IPS DF 19.7 (cell line): ENCODE measurements at regions not wholly inside any gene's neighbourhood (a gene's known extent, or its start where the extent isn't known, plus 50 kb on each side); places are given as distances from the start of the nearest gene placed in this dataset.

Experiments used
- DNase-seq: peaks from one replicate; pipeline ENCODE4 v3.0.0-alpha.2; 2013; ENCODE audit warnings: low read depth, low spot score

- no peak for DNase-seq
These were observed 331.9 kb upstream of the SOX5 start for GRCh38 chr12:24281341-24281740.

DNA sequence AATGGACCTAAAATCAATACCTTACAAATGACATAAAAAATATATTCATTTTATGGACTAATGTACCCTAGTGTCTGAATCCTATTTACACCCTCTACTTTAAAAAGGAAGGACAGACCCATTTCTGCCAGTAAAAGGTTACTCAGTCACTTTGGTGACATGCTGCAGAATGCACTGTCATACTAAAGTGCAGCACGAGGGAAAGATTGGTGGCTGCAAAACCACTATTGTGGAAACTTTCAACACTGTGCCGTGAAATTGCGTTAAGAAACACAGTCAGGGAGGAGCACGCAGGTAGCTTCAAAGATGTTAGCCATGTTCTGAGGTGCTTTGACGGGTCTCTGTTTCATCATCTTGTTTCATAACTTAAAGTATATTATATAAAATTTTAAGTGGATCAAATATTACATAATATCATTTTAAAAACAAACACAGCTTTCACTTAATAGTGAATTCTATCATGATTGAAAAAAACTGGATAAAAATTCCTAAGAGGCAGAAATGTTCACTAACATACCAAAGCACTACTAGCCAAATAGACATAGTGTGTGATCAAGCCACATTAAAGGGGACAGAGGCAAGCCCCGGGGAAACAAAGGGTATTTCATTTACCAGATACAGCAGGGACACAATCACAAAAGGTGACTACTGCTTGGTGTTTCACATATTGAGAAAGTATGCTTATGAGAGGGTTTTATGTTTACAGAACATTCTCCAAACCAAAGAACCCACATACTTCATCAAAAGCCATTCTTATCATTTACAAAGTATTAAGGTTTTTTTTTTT, 330.8 kb upstream of the SOX5 start:
- DNase-seq, result no peak

- no peak for DNase-seq
These were observed 329.4 kb upstream of the SOX5 start for GRCh38 chr12:24278832-24279231.

DNA sequence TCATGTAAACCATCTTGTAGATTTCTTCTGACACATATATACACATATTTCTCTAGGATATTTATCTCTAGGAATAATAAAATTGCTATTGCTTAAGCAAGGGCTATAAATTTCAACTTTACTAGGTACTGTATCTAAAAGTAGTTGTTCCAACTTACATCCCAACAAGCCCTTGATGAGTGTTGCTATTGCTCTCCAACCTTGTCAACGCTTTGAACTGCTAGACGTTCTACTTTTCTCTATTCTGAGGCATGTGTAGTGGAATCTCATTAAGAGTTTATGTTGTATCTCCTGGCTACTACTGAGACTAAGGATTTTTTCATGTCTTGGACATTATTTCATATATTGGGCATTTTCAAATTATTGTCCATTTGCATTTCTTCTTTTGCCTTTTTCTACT, 321.5 kb upstream of the SOX5 start:
- no peak for DNase-seq

GRCh38 chr12:24270464-24270863, 321.0 kb upstream of the SOX5 start:
- DNase-seq, result no peak

GRCh38 chr12:24268663-24269186, 319.3 kb upstream of the SOX5 start:
- no peak for DNase-seq

- DNase-seq, result no peak
These were observed 317.5 kb upstream of the SOX5 start for GRCh38 chr12:24266982-24267381.

DNA sequence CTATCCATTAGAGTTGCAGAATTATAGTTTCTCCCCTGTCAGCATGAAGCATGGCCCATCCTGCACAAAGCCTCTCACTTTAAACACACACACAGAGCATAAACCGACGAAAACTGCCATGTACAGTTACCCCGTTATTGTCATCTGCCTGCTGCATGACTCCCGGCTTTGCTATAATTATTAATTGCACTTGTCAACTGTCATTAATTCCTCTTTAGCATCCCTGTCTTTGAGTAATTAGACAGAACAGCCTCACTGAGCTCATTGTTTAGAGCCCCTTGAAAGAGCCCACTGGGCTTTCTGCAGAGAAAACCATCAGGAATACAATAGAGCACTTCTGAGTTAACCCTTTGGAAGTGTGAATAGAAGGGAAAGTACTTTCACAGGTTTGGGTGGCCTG, 307.2 kb upstream of the SOX5 start:
- DNase-seq, result no peak

GRCh38 chr12:24255920-24256665, 306.6 kb upstream of the SOX5 start:
- no peak for DNase-seq

DNA sequence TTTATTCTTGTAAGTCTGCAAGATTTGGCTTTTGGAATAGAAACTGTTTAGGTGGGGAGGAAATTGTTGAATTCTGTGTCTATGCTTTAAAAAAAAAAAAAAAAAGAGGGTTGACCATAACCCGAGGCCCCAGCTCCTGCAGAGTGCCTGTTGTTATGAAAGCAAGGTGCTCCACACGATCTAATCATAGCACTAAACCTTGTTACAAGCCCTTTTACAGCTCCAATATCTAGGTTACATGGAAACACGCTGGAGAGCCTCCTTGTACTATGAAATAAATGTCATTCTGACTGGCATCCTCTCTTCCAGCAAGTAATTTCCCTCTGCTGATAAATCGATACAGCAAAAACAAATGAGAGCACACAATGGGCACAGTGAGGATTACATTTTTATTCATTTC, 303.1 kb upstream of the SOX5 start:
- DNase-seq, result no peak

GRCh38 chr12:24246934-24247333, 297.5 kb upstream of the SOX5 start:
- no peak for DNase-seq

DNA sequence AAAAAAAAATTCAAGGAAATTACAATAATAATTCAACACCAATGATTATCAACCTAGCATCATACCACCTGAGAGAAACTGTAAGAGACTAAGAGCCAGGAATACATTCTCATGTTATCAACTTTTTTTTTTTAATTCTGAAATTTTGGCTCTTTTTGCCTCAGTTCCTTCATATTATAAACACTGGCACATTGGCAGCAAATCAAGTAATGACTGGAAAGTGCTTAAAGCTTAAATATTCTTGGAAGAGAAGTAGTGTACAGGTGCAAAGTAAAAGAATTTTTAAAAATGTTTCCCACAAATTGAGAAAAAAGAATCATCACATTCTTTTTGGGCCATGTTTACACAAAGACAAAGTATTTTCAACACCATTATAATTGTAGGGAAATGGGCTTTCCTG, 296.9 kb upstream of the SOX5 start:
- no peak for DNase-seq

DNA sequence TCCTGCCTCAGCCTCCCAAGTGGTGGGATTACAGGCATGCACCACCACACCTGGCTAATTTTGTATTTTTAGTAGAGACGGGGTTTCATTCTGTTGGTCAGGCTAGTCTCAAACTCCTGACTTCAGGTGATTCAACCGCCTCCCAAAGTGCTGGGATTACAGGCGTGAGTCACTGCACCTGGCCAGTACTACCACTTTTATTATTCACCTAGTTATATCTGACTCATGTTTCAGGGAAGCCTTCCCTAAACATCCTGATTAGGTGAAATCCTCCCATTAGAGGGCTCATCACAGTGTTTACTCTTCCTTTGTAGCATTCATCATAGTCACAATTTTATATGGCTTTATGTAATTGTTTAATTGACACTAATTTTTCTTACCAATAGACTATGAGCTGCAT, 295.3 kb upstream of the SOX5 start:
- DNase-seq, result no peak

GRCh38 chr12:24244231-24244630, 294.8 kb upstream of the SOX5 start:
- no peak for DNase-seq

DNA sequence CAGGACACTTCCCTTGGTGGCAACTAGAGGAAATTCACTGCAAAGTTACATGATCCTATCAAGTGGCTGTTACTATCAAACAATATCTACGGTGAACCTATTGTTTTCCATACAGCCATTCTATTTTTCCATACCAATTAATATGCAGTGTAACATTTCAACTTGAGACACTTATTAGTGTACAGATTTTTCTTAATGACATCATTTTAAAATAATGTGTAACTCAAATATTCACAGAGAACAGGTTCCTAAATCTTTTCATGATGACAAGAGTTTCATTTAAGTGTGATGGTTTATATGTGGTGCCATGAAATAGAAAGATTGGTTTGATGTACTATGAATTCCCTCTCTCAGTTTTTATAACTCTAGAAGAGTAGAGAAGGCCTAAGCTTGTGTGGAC, 291.2 kb upstream of the SOX5 start:
- DNase-seq, result no peak

DNA sequence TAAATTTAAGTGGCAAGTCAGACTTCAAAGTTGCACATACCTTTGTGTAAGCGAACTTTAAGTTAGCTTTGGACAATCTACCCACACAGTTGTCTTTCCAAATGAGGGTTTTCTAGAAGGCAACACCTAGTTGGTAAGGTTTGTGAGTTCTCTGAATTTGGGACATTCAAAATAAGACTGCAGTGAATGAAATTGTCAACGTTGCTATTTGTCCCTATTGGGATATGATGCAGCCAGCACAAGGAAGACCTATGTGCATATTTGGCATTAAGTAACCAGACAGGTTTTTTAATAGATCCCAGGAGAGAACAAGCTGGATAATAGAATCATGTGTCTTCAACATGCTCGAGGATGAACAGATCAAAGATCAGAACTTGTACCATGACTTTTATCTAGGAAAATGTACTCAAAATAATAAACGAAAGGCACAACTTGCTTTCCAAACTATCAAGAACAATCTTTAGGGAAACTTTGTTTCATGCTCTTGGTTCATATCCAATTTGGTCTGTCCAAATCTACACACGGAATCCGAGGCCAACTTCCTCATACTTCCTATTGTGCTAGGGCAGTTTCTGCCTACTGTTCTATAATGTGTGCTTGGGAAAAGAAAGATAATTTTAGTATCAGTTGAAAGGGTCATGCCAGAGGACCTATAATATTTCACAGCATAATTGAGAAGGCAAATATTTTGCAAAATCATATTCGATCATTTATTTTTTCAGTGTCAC, 284.2 kb upstream of the SOX5 start:
- no peak for DNase-seq

- no peak for DNase-seq
These were observed 283.1 kb upstream of the SOX5 start for GRCh38 chr12:24232531-24232930.

DNA sequence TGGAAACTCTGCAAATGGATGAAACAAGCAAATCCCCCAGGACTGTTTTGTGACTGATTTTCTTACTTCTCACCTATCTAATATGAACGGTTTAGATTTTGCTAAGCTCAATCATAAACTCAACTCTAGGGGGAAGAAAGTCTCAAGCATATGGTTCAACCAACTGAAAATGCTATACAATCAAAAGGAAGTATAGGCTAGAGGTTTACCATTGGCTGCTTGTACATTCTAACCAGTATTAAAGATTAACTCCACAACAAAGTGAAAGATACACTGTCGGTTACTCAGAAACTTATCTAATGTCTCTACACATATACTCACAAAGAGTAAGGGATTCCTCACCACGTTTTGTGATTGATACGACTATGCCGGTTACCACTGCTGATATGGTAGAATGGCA, 281.8 kb upstream of the SOX5 start:
- DNase-seq, result no peak

- DNase-seq, result peak; percentile 9
These were observed 280.7 kb upstream of the SOX5 start for GRCh38 chr12:24230061-24230701.

DNA sequence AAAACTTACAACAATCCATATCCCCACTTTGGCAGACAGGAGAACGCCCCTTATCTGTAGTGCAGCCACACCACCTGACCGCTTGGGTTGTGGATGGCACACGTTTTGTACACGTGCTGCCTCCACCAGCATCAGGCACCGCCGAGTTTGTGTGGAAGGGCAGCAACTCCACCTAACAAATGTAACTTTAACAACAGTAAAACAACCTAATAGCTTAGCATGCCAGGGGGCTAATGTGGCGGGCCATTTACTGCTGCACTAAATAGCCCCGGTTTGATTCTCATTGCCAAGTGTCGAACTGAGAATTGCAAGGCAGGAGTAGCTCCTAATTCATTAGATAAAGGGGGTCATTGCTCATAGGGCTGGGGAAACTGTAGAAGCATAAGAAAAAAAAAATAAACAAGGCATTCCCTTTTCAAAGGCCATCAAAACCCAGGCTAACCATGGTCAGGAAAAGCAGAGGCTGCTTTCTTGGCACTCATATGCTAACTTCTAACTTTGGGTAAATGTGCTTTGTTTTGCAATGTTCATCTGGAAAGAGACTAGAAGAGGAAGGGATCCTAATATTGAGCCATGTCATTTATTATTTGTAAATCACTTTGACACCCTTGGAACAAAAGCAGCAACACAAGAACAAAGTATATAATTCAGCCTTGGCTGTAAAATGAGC, 279.7 kb upstream of the SOX5 start:
- DNase-seq, result no peak

GRCh38 chr12:24228371-24228770, 278.9 kb upstream of the SOX5 start:
- DNase-seq, result no peak
